ENCODE measurements at regions not wholly inside any gene's neighbourhood (a gene's known extent, or its start where the extent isn't known, plus 50 kb on each side); places are given as distances from the start of the nearest gene placed in this dataset.

GRCh38 chr4:42716996-42717395, 60.1 kb upstream of the ATP8A1 start:
- TF ChIP-seq CTCF (IDR thresholded peaks at IDR 0.05; ENCODE audit: borderline replicate concordance, extremely low read depth, low read length, poor library complexity, severe bottlenecking) (no peak), EZH2 (IDR thresholded peaks at IDR 0.05; ENCODE audit: borderline replicate concordance, low read depth, low read length, severe bottlenecking) (no peak)
